WTC11 (cell line): ENCODE measurements at regions not wholly inside any gene's neighbourhood (a gene's known extent, or its start where the extent isn't known, plus 50 kb on each side); places are given as distances from the start of the nearest gene placed in this dataset.

Experiments used
- ATAC-seq: fragments of 200-7000 bp; cut with Tn5 transposase; 2 replicates; pipeline ENCODE4 v1.10.0; 2021; ENCODE audit warnings: mild to moderate bottlenecking, moderate library complexity
- CTCF ChIA-PET: fragments of 300-600 bp; sonication (Branson Sonifier 250); formaldehyde crosslinking; loops from one replicate; lab custom pipeline; 2021; ENCODE audit warnings: antibody characterized with exemption; lab: Charles Lee
- POLR2A ChIA-PET: fragments of 350-600 bp; sonication (Branson Sonifier 250); formaldehyde crosslinking; loops from one replicate; lab custom pipeline; 2021; ENCODE audit warnings: antibody characterized with exemption; lab: Charles Lee
- DNase-seq: peaks from one replicate; pipeline ENCODE4 v3.0.0; 2021; ENCODE audit warnings: low spot score
- H3K27ac Mint-ChIP-seq: 2 replicates; pipeline ENCODE4 v1.8.0; 2021; ENCODE audit warnings: mixed read lengths
- H3K27me3 Mint-ChIP-seq: 2 replicates; pipeline ENCODE4 v1.8.0; 2021; ENCODE audit warnings: low read depth, mild to moderate bottlenecking, moderate library complexity, mixed read lengths
- H3K36me3 Mint-ChIP-seq: 2 replicates; pipeline ENCODE4 v1.8.0; 2021; ENCODE audit warnings: mixed read lengths
- H3K4me1 Mint-ChIP-seq: 2 replicates; pipeline ENCODE4 v1.8.0; 2022; ENCODE audit warnings: mixed read lengths
- H3K4me3 Mint-ChIP-seq: 2 replicates; pipeline ENCODE4 v1.8.0; 2021; ENCODE audit warnings: mild to moderate bottlenecking, moderate library complexity, mixed read lengths
- H3K9me3 Mint-ChIP-seq: 2 replicates; pipeline ENCODE4 v1.8.0; 2021; ENCODE audit warnings: mixed read lengths
- AFF4 ChIP-seq: sonication (generic); formaldehyde crosslinking; IDR thresholded peaks from 2 replicates; pipeline ENCODE4 v1.8.1; 2023; ENCODE audit warnings: mild to moderate bottlenecking, missing genetic modification reagents, borderline replicate concordance
- CDX4 ChIP-seq: fragments of 250-450 bp; sonication (Bioruptor Pico); IDR thresholded peaks from 2 replicates; pipeline ENCODE4 v1.9.0; 2021; ENCODE audit warnings: moderate library complexity, mild to moderate bottlenecking, inconsistent platforms, borderline replicate concordance
- CREM ChIP-seq: sonication (generic); formaldehyde crosslinking; IDR thresholded peaks from 2 replicates; pipeline ENCODE4 v1.8.1; 2022; ENCODE audit warnings: mild to moderate bottlenecking, missing genetic modification reagents, moderate library complexity
- EMX1 ChIP-seq: fragments of 250-450 bp; sonication (Bioruptor Pico); IDR thresholded peaks from 2 replicates; pipeline ENCODE4 v1.8.0; 2021; ENCODE audit warnings: mild to moderate bottlenecking
- FOXK1 ChIP-seq: sonication (generic); formaldehyde crosslinking; IDR thresholded peaks from 2 replicates; pipeline ENCODE4 v1.8.0; 2022; ENCODE audit warnings: mild to moderate bottlenecking, moderate library complexity, missing genetic modification reagents
- FOXP1 ChIP-seq: sonication (generic); formaldehyde crosslinking; IDR thresholded peaks from 2 replicates; pipeline ENCODE4 v1.8.0; 2022; ENCODE audit warnings: missing genetic modification reagents, mild to moderate bottlenecking, moderate library complexity, borderline replicate concordance
- GABPB1 ChIP-seq: sonication (generic); formaldehyde crosslinking; IDR thresholded peaks from 2 replicates; pipeline ENCODE4 v1.8.1; 2023; ENCODE audit warnings: mild to moderate bottlenecking, missing genetic modification reagents
- GTF2I ChIP-seq: fragments of 250-450 bp; sonication (Bioruptor Pico); conservative IDR thresholded peaks from 2 replicates; pipeline ENCODE4 v1.4.0; 2021; ENCODE audit warnings: mild to moderate bottlenecking
- NR1H2 ChIP-seq: sonication (generic); formaldehyde crosslinking; IDR thresholded peaks from 2 replicates; pipeline ENCODE4 v1.9.0; 2021; ENCODE audit warnings: mild to moderate bottlenecking, moderate library complexity, missing genetic modification reagents
- NR2C2 ChIP-seq: sonication (generic); formaldehyde crosslinking; IDR thresholded peaks from 2 replicates; pipeline ENCODE4 v1.8.0; 2022; ENCODE audit warnings: mild to moderate bottlenecking, missing genetic modification reagents
- PREB ChIP-seq: sonication (generic); formaldehyde crosslinking; IDR thresholded peaks from 2 replicates; pipeline ENCODE4 v1.8.1; 2022; ENCODE audit warnings: mild to moderate bottlenecking, missing genetic modification reagents, moderate library complexity, borderline replicate concordance
- SMAD3 ChIP-seq: sonication (generic); formaldehyde crosslinking; IDR thresholded peaks from 2 replicates; pipeline ENCODE4 v1.8.0; 2022; ENCODE audit warnings: missing genetic modification reagents, mild to moderate bottlenecking, borderline replicate concordance
- SOX15 ChIP-seq: fragments of 250-450 bp; sonication (Bioruptor Pico); IDR thresholded peaks from 2 replicates; pipeline ENCODE4 v1.9.0; 2021; ENCODE audit warnings: mild to moderate bottlenecking
- TEAD4 ChIP-seq: sonication (generic); formaldehyde crosslinking; IDR thresholded peaks from 2 replicates; pipeline ENCODE4 v1.8.0; 2022; ENCODE audit warnings: mild to moderate bottlenecking, missing genetic modification reagents
- ZNF219 ChIP-seq: sonication (generic); formaldehyde crosslinking; IDR thresholded peaks from 2 replicates; pipeline ENCODE4 v1.8.0; 2023; ENCODE audit warnings: missing genetic modification reagents, mild to moderate bottlenecking, borderline replicate concordance
- ZNF232 ChIP-seq: sonication (generic); formaldehyde crosslinking; IDR thresholded peaks from 2 replicates; pipeline ENCODE4 v1.8.0; 2022; ENCODE audit warnings: mild to moderate bottlenecking, missing genetic modification reagents
- ZNF423 ChIP-seq: fragments of 250-450 bp; sonication (Bioruptor Pico); IDR thresholded peaks from 2 replicates; pipeline ENCODE4 v2.1.2; 2022; ENCODE audit warnings: mild to moderate bottlenecking, moderate library complexity
- TF ChIP-seq, protein P1 (sequence below): fragments of 250-450 bp; sonication (Bioruptor Pico); conservative IDR thresholded peaks from 2 replicates; pipeline ENCODE4 v1.9.0; 2021; ENCODE audit warnings: mild to moderate bottlenecking
- TF ChIP-seq, protein P2 (sequence below): sonication (generic); formaldehyde crosslinking; IDR thresholded peaks from 2 replicates; pipeline ENCODE4 v1.8.0; 2022; ENCODE audit warnings: mild to moderate bottlenecking, missing genetic modification reagents
- TF ChIP-seq, protein P3 (sequence below): sonication (generic); formaldehyde crosslinking; IDR thresholded peaks from 2 replicates; pipeline ENCODE4 v1.8.0; 2022; ENCODE audit warnings: mild to moderate bottlenecking, missing genetic modification reagents

- no peaks in the 10 kb centered on the region; the same call in 1 of the 2 replicates for H3K27me3 Mint-ChIP-seq
- POLR2A ChIA-PET = no interaction called here
- no peak overlapping the region for H3K27ac Mint-ChIP-seq
- H3K36me3 Mint-ChIP-seq = no peaks in the 10 kb centered on the region
- H3K4me3 Mint-ChIP-seq = no peak overlapping the region
- no peak for TF ChIP-seq TEAD4 (CRISPR knock-in tag)
- no peak for TF ChIP-seq PREB (CRISPR knock-in tag)
- TF ChIP-seq, protein P1, sequence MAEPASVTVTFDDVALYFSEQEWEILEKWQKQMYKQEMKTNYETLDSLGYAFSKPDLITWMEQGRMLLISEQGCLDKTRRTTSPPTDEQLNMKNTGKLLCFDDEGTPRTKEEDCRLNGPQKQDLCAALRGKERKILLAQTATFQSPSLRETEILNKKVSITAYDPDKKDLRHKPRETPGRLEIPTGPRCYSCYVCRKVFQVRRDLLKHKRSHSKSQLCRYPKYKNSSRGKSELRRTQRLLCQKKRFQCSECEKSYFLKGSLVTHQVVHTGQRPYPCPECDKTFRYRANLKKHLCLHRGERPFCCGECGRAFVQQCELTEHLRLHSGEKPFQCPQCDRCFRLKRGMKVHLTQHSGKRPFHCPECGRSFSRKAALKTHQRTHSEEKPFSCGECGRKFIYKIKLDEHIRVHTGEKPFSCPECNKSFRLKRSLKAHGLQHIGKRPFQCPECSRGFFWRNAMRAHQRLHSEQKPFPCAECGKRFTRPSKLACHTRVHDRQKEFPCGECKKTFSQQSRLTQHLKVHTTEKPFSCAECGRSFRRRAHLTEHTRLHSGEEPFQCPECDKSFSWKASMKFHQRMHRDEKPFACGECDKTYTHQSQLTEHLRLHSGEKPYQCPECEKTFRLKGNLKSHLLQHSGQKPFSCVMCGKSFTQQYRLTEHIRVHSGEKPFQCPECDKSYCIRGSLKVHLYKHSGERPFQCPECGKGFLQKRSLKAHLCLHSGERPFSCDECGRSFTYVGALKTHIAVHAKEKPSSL = no peak
- TF ChIP-seq NR2C2 (CRISPR knock-in tag) = no peak
- no peak for TF ChIP-seq CDX4 (CRISPR knock-in tag)
- DNase-seq = no peak
- CTCF ChIA-PET = interaction anchor here (0.6 kb wide), 1 partner anchor 20 kb away, joined by 6 read pairs; no protein-coding TSS in a partner anchor
- no peaks in the 10 kb centered on the region for H3K9me3 Mint-ChIP-seq
- ATAC-seq = no peak
- no peaks in the 10 kb centered on the region for H3K4me1 Mint-ChIP-seq
Observed at GRCh38 chr11:32210556-32210955, 119.7 kb downstream of the RCN1 start.

DNA sequence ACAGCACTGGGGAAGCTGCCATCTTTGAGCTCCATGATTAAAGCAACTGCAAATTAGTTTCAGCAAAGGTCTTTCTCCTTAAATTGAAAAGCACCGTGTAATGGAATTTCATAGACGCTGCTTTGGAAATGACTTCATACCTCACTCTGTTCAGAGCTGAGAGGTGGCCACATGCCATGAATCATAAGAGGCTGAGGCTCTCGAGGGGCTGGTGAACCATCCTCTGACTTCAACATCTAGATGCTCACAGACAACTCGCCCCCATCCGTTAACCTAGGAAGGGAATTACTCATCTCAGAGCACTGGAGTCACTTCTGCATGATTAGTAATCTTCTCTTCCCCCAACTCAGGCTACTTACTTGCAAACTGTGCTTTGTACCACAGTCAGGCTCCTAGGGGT, 122.3 kb downstream of the RCN1 start:
- no peaks in the 10 kb centered on the region for H3K4me1 Mint-ChIP-seq
- TF ChIP-seq ZNF219 (CRISPR knock-in tag) (no peak), NR1H2 (CRISPR knock-in tag) (no peak), SOX15 (CRISPR knock-in tag) (no peak), CREM (CRISPR knock-in tag) (no peak), EMX1 (CRISPR knock-in tag) (no peak), FOXP1 (CRISPR knock-in tag) (no peak), GABPB1 (CRISPR knock-in tag) (no peak), ZNF423 (CRISPR knock-in tag) (no peak), SMAD3 (no peak), AFF4 (CRISPR knock-in tag) (no peak), FOXK1 (no peak), PREB (CRISPR knock-in tag) (no peak), GTF2I (CRISPR knock-in tag) (no peak), ZNF232 (CRISPR knock-in tag) (no peak)
- TF ChIP-seq, protein P2, sequence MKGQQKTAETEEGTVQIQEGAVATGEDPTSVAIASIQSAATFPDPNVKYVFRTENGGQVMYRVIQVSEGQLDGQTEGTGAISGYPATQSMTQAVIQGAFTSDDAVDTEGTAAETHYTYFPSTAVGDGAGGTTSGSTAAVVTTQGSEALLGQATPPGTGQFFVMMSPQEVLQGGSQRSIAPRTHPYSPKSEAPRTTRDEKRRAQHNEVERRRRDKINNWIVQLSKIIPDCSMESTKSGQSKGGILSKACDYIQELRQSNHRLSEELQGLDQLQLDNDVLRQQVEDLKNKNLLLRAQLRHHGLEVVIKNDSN = no peak
- TF ChIP-seq, protein P3, sequence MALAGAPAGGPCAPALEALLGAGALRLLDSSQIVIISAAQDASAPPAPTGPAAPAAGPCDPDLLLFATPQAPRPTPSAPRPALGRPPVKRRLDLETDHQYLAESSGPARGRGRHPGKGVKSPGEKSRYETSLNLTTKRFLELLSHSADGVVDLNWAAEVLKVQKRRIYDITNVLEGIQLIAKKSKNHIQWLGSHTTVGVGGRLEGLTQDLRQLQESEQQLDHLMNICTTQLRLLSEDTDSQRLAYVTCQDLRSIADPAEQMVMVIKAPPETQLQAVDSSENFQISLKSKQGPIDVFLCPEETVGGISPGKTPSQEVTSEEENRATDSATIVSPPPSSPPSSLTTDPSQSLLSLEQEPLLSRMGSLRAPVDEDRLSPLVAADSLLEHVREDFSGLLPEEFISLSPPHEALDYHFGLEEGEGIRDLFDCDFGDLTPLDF (CRISPR knock-in tag) = no peak

More for the DNA sequence above, 122.3 kb downstream of the RCN1 start:
- Mint-ChIP-seq H3K4me3 (no peak overlapping the region), H3K27me3 (no peaks in the 10 kb centered on the region; the same call in 1 of the 2 replicates), H3K27ac (no peak overlapping the region), H3K9me3 (no peaks in the 10 kb centered on the region), H3K36me3 (no peaks in the 10 kb centered on the region)
- ChIA-PET POLR2A (no interaction called here), CTCF (interaction anchor here (2.2 kb wide), 1 partner anchor 19 kb away, joined by 10 read pairs; no protein-coding TSS in a partner anchor)
- ATAC-seq = no peak
- DNase-seq = no peak
